GM06990 (cell line): ENCODE measurements at regions not wholly inside any gene's neighbourhood (a gene's known extent, or its start where the extent isn't known, plus 50 kb on each side); places are given as distances from the start of the nearest gene placed in this dataset.
"Not testable (repeated sequence)": the region's sequence is repeated elsewhere in the genome, so short reads cannot be mapped to it uniquely, and the experiment has no call there.

Experiments used
- DNase-seq: peaks from one replicate; pipeline ENCODE4 v3.0.0-alpha.2; 2011; ENCODE audit not compliant: insufficient read length; ENCODE audit errors: extremely low read depth
- H3K27me3 ChIP-seq: replicated peaks from 2 replicates; pipeline ENCODE4 v1.6.0; 2011; ENCODE audit warnings: low read length; ENCODE audit not compliant: control insufficient read depth, insufficient read depth
- H3K36me3 ChIP-seq: 2 replicates; pipeline ENCODE4 v1.5.1; 2011; ENCODE audit warnings: low read length; ENCODE audit not compliant: control insufficient read depth, insufficient read depth
- H3K4me3 ChIP-seq: replicated peaks from 2 replicates; pipeline ENCODE4 v1.5.1; 2011; ENCODE audit warnings: low read depth, mild to moderate bottlenecking, control low read depth, low read length
- CTCF ChIP-seq: IDR thresholded peaks from 2 replicates; pipeline ENCODE4 v1.5.1; 2011; ENCODE audit warnings: low read length, control low read depth, mild to moderate bottlenecking, inconsistent platforms; ENCODE audit not compliant: insufficient read depth, poor library complexity, severe bottlenecking

- no peaks in the 10 kb centered on the region for H3K27me3 ChIP-seq
- no peak for TF ChIP-seq CTCF
- no peaks in the 10 kb centered on the region for H3K36me3 ChIP-seq
- no peak overlapping the region for H3K4me3 ChIP-seq
- no peak for DNase-seq
Observed at GRCh38 chr20:51931371-51931781, 129.1 kb upstream of the SALL4 start.

- Histone ChIP-seq H3K4me3 (no peak overlapping the region), H3K36me3 (no peaks in the 10 kb centered on the region), H3K27me3 (no peaks in the 10 kb centered on the region)
- no peak for DNase-seq
- no peak for TF ChIP-seq CTCF
Observed at GRCh38 chr20:51930775-51931174, 128.5 kb upstream of the SALL4 start.

GRCh38 chr20:51928931-51929330 is 126.6 kb upstream of the SALL4 start:
- TF ChIP-seq CTCF, result no peak
- H3K4me3 ChIP-seq, result no peak overlapping the region
- no peaks in the 10 kb centered on the region for H3K36me3 ChIP-seq
- no peak for DNase-seq
- no peaks in the 10 kb centered on the region for H3K27me3 ChIP-seq

- not testable (repeated sequence) for H3K27me3 ChIP-seq, H3K4me3 ChIP-seq, DNase-seq
Observed at GRCh38 chr20:51927970-51928369, 125.6 kb upstream of the SALL4 start.

GRCh38 chr20:51926670-51927305 is 124.5 kb upstream of the SALL4 start:
- H3K4me3 ChIP-seq, result no peak overlapping the region

More at GRCh38 chr20:51927970-51928369, 125.6 kb upstream of the SALL4 start:
- not testable (repeated sequence) for H3K36me3 ChIP-seq

GRCh38 chr20:51924509-51924908 is 122.2 kb upstream of the SALL4 start:
- H3K36me3 ChIP-seq, result no peaks in the 10 kb centered on the region
- no peak for TF ChIP-seq CTCF
- H3K27me3 ChIP-seq, result no peaks in the 10 kb centered on the region
- DNase-seq, result no peak
- no peak overlapping the region for H3K4me3 ChIP-seq

More at GRCh38 chr20:51926670-51927305, 124.5 kb upstream of the SALL4 start:
- Histone ChIP-seq H3K36me3 (no peaks in the 10 kb centered on the region), H3K27me3 (no peaks in the 10 kb centered on the region)
- TF ChIP-seq CTCF, result no peak
- no peak for DNase-seq
